MM.1S (cell line): ENCODE measurements at regions not wholly inside any gene's neighbourhood (a gene's known extent, or its start where the extent isn't known, plus 50 kb on each side); places are given as distances from the start of the nearest gene placed in this dataset.

Experiments used
- CTCF ChIP-seq: fragments of 300-600 bp; sonication (generic); IDR thresholded peaks from 2 replicates; pipeline ENCODE4 v1.5.1; 2016; ENCODE audit warnings: antibody characterized with exemption, low read length, mixed read lengths
- EZH2 ChIP-seq: fragments of 300-600 bp; sonication (generic); optimal IDR thresholded peaks from 2 replicates; pipeline ENCODE3; 2017; ENCODE audit warnings: low read depth, mild to moderate bottlenecking, antibody characterized with exemption, low read length, mixed read lengths

- TF ChIP-seq CTCF: no peak
- TF ChIP-seq EZH2: no peak
Observed at GRCh38 chr2:219983836-219984235, 356.4 kb downstream of the SLC4A3 start.
